ENCODE measurements at regions not wholly inside any gene's neighbourhood (a gene's known extent, or its start where the extent isn't known, plus 50 kb on each side); places are given as distances from the start of the nearest gene placed in this dataset.

GRCh38 chr16:85306071-85306792 is 194.0 kb upstream of the CIBAR2 start (continued):
- no peak for TF ChIP-seq ZNF646 (CRISPR knock-in tag; IDR thresholded peaks at IDR 0.05)
- TF ChIP-seq ARNT (IDR thresholded peaks at IDR 0.05), result no peak
- peak; percentile 75 for TF ChIP-seq GMEB1 (CRISPR knock-in tag; IDR thresholded peaks at IDR 0.05; ENCODE audit: borderline replicate concordance)
- TF ChIP-seq PAXIP1 (CRISPR knock-in tag; conservative IDR thresholded peaks at IDR 0.05), result peak; percentile 86
- TF ChIP-seq CHD2 (IDR thresholded peaks at IDR 0.05; ENCODE audit: low read depth, low read length), result no peak
- TF ChIP-seq BRF2 (CRISPR knock-in tag; IDR thresholded peaks at IDR 0.05), result peak; percentile 74; the same call in 1 of the 2 replicates
- TF ChIP-seq ZNF501 (CRISPR knock-in tag; IDR thresholded peaks at IDR 0.05), result no peak
